GM13976 (cell line): ENCODE measurements at regions not wholly inside any gene's neighbourhood (a gene's known extent, or its start where the extent isn't known, plus 50 kb on each side); places are given as distances from the start of the nearest gene placed in this dataset.

Experiments
- DNase-seq: peaks from one replicate; pipeline ENCODE4 v3.0.0; 2012; ENCODE audit warnings: low spot score
- CTCF ChIP-seq: IDR thresholded peaks from 2 replicates; pipeline ENCODE4 v1.5.1; 2012; ENCODE audit warnings: borderline replicate concordance, mild to moderate bottlenecking; ENCODE audit not compliant: insufficient read depth; ENCODE audit errors: extremely low read depth, missing control alignments, control extremely low read depth
- in situ Hi-C: fragments of 300-500 bp; cut with MboI; formaldehyde crosslinking; loops from one replicate; pipeline ENCODE4 v1.12.0; 2022; ENCODE audit warnings: low sequenced_read_pairs, mixed read lengths, inconsistent platforms; ENCODE audit not compliant: unreplicated experiment

GRCh38 chr7:46291601-46292150, 370.6 kb upstream of the IGFBP3 start:
- in situ Hi-C loops = no loop called here
- TF ChIP-seq CTCF = no peak
- peak; percentile 18 for DNase-seq

- in situ Hi-C loops = no loop called here
- DNase-seq = peak; percentile 15
- no peak for TF ChIP-seq CTCF
Observed at GRCh38 chr7:46291050-46291438, 370.0 kb upstream of the IGFBP3 start.

GRCh38 chr7:46290374-46291049, 369.4 kb upstream of the IGFBP3 start:
- DNase-seq = no peak
- in situ Hi-C loops = no loop called here
- TF ChIP-seq CTCF = no peak

- no peak for TF ChIP-seq CTCF
- DNase-seq = no peak
- in situ Hi-C loops = no loop called here
Observed at GRCh38 chr7:46288861-46289260, 367.8 kb upstream of the IGFBP3 start.

- TF ChIP-seq CTCF = no peak
- DNase-seq = no peak
- in situ Hi-C loops = no loop called here
Observed at GRCh38 chr7:46288010-46288409, 366.9 kb upstream of the IGFBP3 start.

- in situ Hi-C loops = no loop called here
- no peak for TF ChIP-seq CTCF
- no peak for DNase-seq
Observed at GRCh38 chr7:46286957-46287356, 365.9 kb upstream of the IGFBP3 start.
